Kidney (tissue), 13 donors: ENCODE measurements at regions not wholly inside any gene's neighbourhood (a gene's known extent, or its start where the extent isn't known, plus 50 kb on each side); places are given as distances from the start of the nearest gene placed in this dataset.

Source experiments
- DNase-seq, 5 donors: peaks; one replicate each; pipeline ENCODE4 v3.0.0-alpha.2; 2013 to 2020
- FAIRE-seq: peaks from 2 replicates; lab custom pipeline; 2012; peaks lifted over from hg19 to GRCh38; lab: Jason Lieb, UNC
- H3K27ac ChIP-seq, 2 donors: one replicate each; pipeline ENCODE4 v1.7.0; 2013; ENCODE audit warnings: low read depth in 2 of 2, low read length in 2 of 2, inconsistent platforms in 1 of 2
- H3K27me3 ChIP-seq: one replicate; pipeline ENCODE4 v1.7.1; 2013; ENCODE audit warnings: low read length, inconsistent platforms; ENCODE audit not compliant: control insufficient read depth, insufficient read depth
- H3K36me3 ChIP-seq, 3 donors: one replicate each; pipeline versions ENCODE4 v1.7.0 to v1.7.1; 2013; ENCODE audit warnings: low read length in 3 of 3, control low read depth in 1 of 3, inconsistent platforms in 1 of 3; ENCODE audit not compliant: insufficient read depth in 3 of 3, control insufficient read depth in 2 of 3
- H3K4me1 ChIP-seq, 3 donors: one replicate each; pipeline versions ENCODE4 v1.7.0 to v1.7.1; 2013; ENCODE audit warnings: low read length in 3 of 3, inconsistent platforms in 1 of 3, low read depth in 1 of 3; ENCODE audit not compliant: control insufficient read depth in 2 of 3, insufficient read depth in 2 of 3
- H3K4me3 ChIP-seq, 3 donors: one replicate each; pipeline versions ENCODE4 v1.7.0 to v1.8.1; 2013; ENCODE audit warnings: low read length in 3 of 3, control low read depth in 1 of 3, inconsistent platforms in 1 of 3
- H3K9ac ChIP-seq, 3 donors: one replicate each; pipeline versions ENCODE4 v1.7.0 to v1.7.1; 2013; ENCODE audit warnings: low read length in 3 of 3, control low read depth in 1 of 3, inconsistent platforms in 1 of 3
- H3K9me3 ChIP-seq, 3 donors: one replicate each; pipeline versions ENCODE4 v1.7.0 to v1.7.1; 2013; ENCODE audit warnings: low read length in 3 of 3, control low read depth in 1 of 3, inconsistent platforms in 1 of 3; ENCODE audit not compliant: control insufficient read depth in 2 of 3, insufficient read depth in 1 of 3
- intact Hi-C: fragments of 100-400 bp; cut with DNase I; formaldehyde crosslinking; loops from one replicate; pipeline ENCODE4 v1.11.1; 2022
- TF ChIP-seq, protein P1 (sequence below): IDR thresholded peaks from 3 replicates; pipeline ENCODE4 v1.5.1; 2012; ENCODE audit warnings: mild to moderate bottlenecking, moderate library complexity, borderline replicate concordance; ENCODE audit not compliant: insufficient read depth; ENCODE audit errors: extremely low read depth
- donor health status: control.
- donor health status: control.
- donor health status: control.
- donor health status: control.
- donor health status: control.
- donor health status: DM: yes; HTN: yes; CAD: no.
- donor health status: Normal renal cell carcinoma (clear cell type).

DNA sequence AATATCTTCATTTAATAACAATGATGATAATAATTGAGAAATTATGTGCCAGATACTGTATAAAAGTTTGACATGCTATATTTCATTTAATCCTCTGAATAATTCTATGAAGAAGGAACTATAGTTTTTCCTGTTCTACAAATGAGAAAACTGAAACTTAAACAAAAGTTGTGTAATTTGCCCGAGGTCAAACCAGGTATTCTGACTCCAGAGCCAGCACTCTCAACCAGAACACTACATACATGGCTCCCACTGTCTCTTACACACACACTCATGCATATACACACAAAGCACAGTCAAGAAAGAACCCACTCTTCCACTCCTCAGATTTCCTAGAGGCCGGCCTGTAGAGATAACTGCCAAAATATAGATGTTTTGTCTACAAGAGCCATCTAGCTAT lies 374.0 kb upstream of the EMCN start:
- no peaks in the 10 kb centered on the region for H3K4me1 ChIP-seq
- intact Hi-C loops = no loop called here
- no peak overlapping the region for H3K9ac ChIP-seq
- no peak for FAIRE-seq
- DNase-seq = no peak
- no peaks in the 10 kb centered on the region for H3K9me3 ChIP-seq
- H3K27ac ChIP-seq = no peak overlapping the region
- H3K36me3 ChIP-seq = no peaks in the 10 kb centered on the region
- TF ChIP-seq, protein P1, sequence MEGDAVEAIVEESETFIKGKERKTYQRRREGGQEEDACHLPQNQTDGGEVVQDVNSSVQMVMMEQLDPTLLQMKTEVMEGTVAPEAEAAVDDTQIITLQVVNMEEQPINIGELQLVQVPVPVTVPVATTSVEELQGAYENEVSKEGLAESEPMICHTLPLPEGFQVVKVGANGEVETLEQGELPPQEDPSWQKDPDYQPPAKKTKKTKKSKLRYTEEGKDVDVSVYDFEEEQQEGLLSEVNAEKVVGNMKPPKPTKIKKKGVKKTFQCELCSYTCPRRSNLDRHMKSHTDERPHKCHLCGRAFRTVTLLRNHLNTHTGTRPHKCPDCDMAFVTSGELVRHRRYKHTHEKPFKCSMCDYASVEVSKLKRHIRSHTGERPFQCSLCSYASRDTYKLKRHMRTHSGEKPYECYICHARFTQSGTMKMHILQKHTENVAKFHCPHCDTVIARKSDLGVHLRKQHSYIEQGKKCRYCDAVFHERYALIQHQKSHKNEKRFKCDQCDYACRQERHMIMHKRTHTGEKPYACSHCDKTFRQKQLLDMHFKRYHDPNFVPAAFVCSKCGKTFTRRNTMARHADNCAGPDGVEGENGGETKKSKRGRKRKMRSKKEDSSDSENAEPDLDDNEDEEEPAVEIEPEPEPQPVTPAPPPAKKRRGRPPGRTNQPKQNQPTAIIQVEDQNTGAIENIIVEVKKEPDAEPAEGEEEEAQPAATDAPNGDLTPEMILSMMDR = no peak
- H3K27me3 ChIP-seq = no peaks in the 10 kb centered on the region
- no peak overlapping the region for H3K4me3 ChIP-seq

DNA sequence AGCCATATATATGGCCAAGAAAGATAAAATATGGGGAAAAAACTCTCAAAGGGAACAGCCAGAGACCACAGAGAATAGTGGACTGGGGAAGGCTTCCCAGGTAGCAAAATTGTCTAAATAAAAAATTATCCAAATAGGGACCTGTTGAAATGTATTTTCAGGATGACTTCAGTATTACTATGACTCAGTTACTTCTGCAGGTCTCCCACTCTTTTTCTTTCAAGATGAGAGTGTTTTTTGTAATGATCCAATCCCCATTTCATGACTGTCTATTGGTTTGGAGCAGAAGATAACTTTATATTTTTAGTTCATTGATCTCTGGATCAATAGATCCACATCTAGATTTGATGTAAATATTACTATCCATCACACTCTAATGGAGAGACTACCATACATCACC lies 372.1 kb upstream of the EMCN start:
- intact Hi-C loops = no loop called here
- TF ChIP-seq, protein P1 = no peak
- no peaks in the 10 kb centered on the region for H3K27me3 ChIP-seq
- peaks cover 0 to 6% (median 0%) of the 10 kb centered on the region in 3 donors for H3K9me3 ChIP-seq
- H3K4me3 ChIP-seq = no peak overlapping the region
- no peaks in the 10 kb centered on the region for H3K36me3 ChIP-seq
- H3K4me1 ChIP-seq = no peaks in the 10 kb centered on the region
- DNase-seq = no peak
- no peak for FAIRE-seq
- no peak overlapping the region for H3K9ac ChIP-seq
- H3K27ac ChIP-seq = no peak overlapping the region

- Histone ChIP-seq H3K27ac (no peak overlapping the region), H3K9ac (no peak overlapping the region), H3K4me3 (no peak overlapping the region), H3K27me3 (no peaks in the 10 kb centered on the region), H3K9me3 (peaks cover 0 to 6% (median 0%) of the 10 kb centered on the region in 3 donors), H3K4me1 (no peaks in the 10 kb centered on the region), H3K36me3 (no peaks in the 10 kb centered on the region)
- intact Hi-C loops = no loop called here
- TF ChIP-seq, protein P1 = no peak
- no peak for DNase-seq
- no peak for FAIRE-seq
Observed at GRCh38 chr4:100889401-100889800, 371.6 kb upstream of the EMCN start.

- no peak for DNase-seq
- Histone ChIP-seq H3K27ac (no peak overlapping the region), H3K9ac (no peak overlapping the region), H3K4me3 (no peak overlapping the region), H3K9me3 (peaks cover 0 to 6% (median 0%) of the 10 kb centered on the region in 3 donors), H3K36me3 (no peaks in the 10 kb centered on the region), H3K27me3 (no peaks in the 10 kb centered on the region), H3K4me1 (no peaks in the 10 kb centered on the region)
- intact Hi-C loops = no loop called here
- TF ChIP-seq, protein P1 = no peak
- no peak for FAIRE-seq
Observed at GRCh38 chr4:100882661-100883060, 364.8 kb upstream of the EMCN start.
